HepG2 (cell line): ENCODE measurements at regions not wholly inside any gene's neighbourhood (a gene's known extent, or its start where the extent isn't known, plus 50 kb on each side); places are given as distances from the start of the nearest gene placed in this dataset.

Experiments
- BHLHE40 ChIP-seq: IDR thresholded peaks from 2 replicates; pipeline ENCODE4 v1.6.1; 2011; ENCODE audit warnings: low read length, improper control_type of control experiment
- CTCF ChIP-seq: sonication (generic); formaldehyde crosslinking; IDR thresholded peaks from 2 replicates; pipeline ENCODE4 v1.5.0; 2020; ENCODE audit warnings: mild to moderate bottlenecking, missing genetic modification reagents, moderate library complexity
- DNMT1 ChIP-seq: sonication (generic); formaldehyde crosslinking; IDR thresholded peaks from 2 replicates; pipeline ENCODE4 v1.5.1; 2020; ENCODE audit warnings: mild to moderate bottlenecking, missing genetic modification reagents
- EP300 ChIP-seq, 3 experiments: sonication (generic) in 1 of 3; formaldehyde crosslinking in 1 of 3; IDR thresholded peaks; 2 replicates each; pipeline versions ENCODE4 v1.5.1 to v1.6.1; 2011 to 2020; ENCODE audit warnings: low read depth in 2 of 3, low read length in 2 of 3, borderline replicate concordance in 1 of 3, improper control_type of control experiment in 1 of 3, mild to moderate bottlenecking in 1 of 3, missing genetic modification reagents in 1 of 3, moderate library complexity in 1 of 3
- EZH2 ChIP-seq: conservative IDR thresholded peaks from 2 replicates; pipeline ENCODE4 v1.6.1; 2012; ENCODE audit warnings: mild to moderate bottlenecking, low read depth, low read length, moderate library complexity
- JUNB ChIP-seq: sonication (generic); formaldehyde crosslinking; IDR thresholded peaks from 2 replicates; pipeline ENCODE4 v1.8.0; 2022; ENCODE audit warnings: missing genetic modification reagents, mild to moderate bottlenecking, borderline replicate concordance
- KMT2A ChIP-seq: sonication (generic); formaldehyde crosslinking; IDR thresholded peaks from 2 replicates; pipeline ENCODE4 v1.4.0; 2020; ENCODE audit warnings: missing genetic modification reagents
- MAFK ChIP-seq, 2 experiments: IDR thresholded peaks in 1 of 2; conservative IDR thresholded peaks in 1 of 2; 2 replicates each; pipeline ENCODE4 v1.6.1; 2011; ENCODE audit warnings: improper control_type of control experiment in 2 of 2, low read length in 2 of 2
- SP1 ChIP-seq, 2 experiments: fragments of 450-650 bp in 1 of 2; sonication (generic) in 1 of 2; formaldehyde crosslinking in 1 of 2; IDR thresholded peaks; 2 replicates each; pipeline versions ENCODE4 v1.4.0 to v1.6.1; 2016 to 2020; ENCODE audit warnings: missing genetic modification reagents in 1 of 2
- TEAD2 ChIP-seq: sonication (generic); formaldehyde crosslinking; IDR thresholded peaks from 2 replicates; pipeline ENCODE4 v1.9.0; 2021; ENCODE audit warnings: missing genetic modification reagents
- TRIM22 ChIP-seq: fragments of 450-650 bp; IDR thresholded peaks from 2 replicates; pipeline ENCODE4 v1.6.1; 2017
- ZNF430 ChIP-seq: sonication (generic); formaldehyde crosslinking; IDR thresholded peaks from 2 replicates; pipeline ENCODE4 v1.9.0; 2021; ENCODE audit warnings: mild to moderate bottlenecking, missing genetic modification reagents
- ZNF572 ChIP-seq: sonication (generic); formaldehyde crosslinking; IDR thresholded peaks from 2 replicates; pipeline ENCODE4 v1.5.1; 2020; ENCODE audit warnings: mild to moderate bottlenecking, missing genetic modification reagents
- ZSCAN29 ChIP-seq: sonication (generic); formaldehyde crosslinking; conservative IDR thresholded peaks from 2 replicates; pipeline ENCODE4 v1.4.0; 2020; ENCODE audit warnings: mild to moderate bottlenecking, missing genetic modification reagents

- no peak for TF ChIP-seq JUNB (CRISPR knock-in tag)
- TF ChIP-seq TRIM22, result no peak
- TF ChIP-seq DNMT1 (CRISPR knock-in tag), result no peak
- TF ChIP-seq KMT2A, result no peak
- TF ChIP-seq ZNF430 (CRISPR knock-in tag), result no peak
- no peak for TF ChIP-seq ZSCAN29 (CRISPR knock-in tag)
- TF ChIP-seq EP300 (IDR thresholded peaks at IDR 0.05; ENCODE audit: low read depth in 2 of 2, low read length in 2 of 2), result no peak
- no peak for TF ChIP-seq EP300 (CRISPR knock-in tag; IDR thresholded peaks at IDR 0.05; ENCODE audit: borderline replicate concordance)
- TF ChIP-seq ZNF572 (CRISPR knock-in tag), result no peak
- TF ChIP-seq EZH2, result no peak
- TF ChIP-seq SP1 (IDR thresholded peaks at IDR 0.05), result no peak
- no peak for TF ChIP-seq SP1 (CRISPR knock-in tag; IDR thresholded peaks at IDR 0.05)
- no peak for TF ChIP-seq BHLHE40
- TF ChIP-seq CTCF (CRISPR knock-in tag), result no peak
- TF ChIP-seq MAFK (conservative IDR thresholded peaks at IDR 0.05 in 1 of 2, IDR thresholded peaks at IDR 0.05 in 1 of 2; ENCODE audit: low read length in 2 of 2), result no peak
- TF ChIP-seq TEAD2 (CRISPR knock-in tag), result no peak
These were observed 95.2 kb downstream of the PSMG1 start for GRCh38 chr21:39088031-39088370.
